ENCODE measurements at regions not wholly inside any gene's neighbourhood (a gene's known extent, or its start where the extent isn't known, plus 50 kb on each side); places are given as distances from the start of the nearest gene placed in this dataset.

GRCh38 chr12:67486671-67487070 lies 161.9 kb upstream of the DYRK2 start:
- no peak for TF ChIP-seq CTCF (IDR thresholded peaks at IDR 0.05)

- no peak for TF ChIP-seq CTCF (IDR thresholded peaks at IDR 0.05)
Observed at GRCh38 chr12:67489007-67489406, 159.5 kb upstream of the DYRK2 start.

GRCh38 chr12:67496581-67496980 lies 152.0 kb upstream of the DYRK2 start:
- no peak for TF ChIP-seq CTCF (IDR thresholded peaks at IDR 0.05)

GRCh38 chr12:67498991-67499390 lies 149.6 kb upstream of the DYRK2 start:
- TF ChIP-seq CTCF (IDR thresholded peaks at IDR 0.05), result no peak

GRCh38 chr12:67501362-67501761 lies 147.2 kb upstream of the DYRK2 start:
- no peak for TF ChIP-seq CTCF (IDR thresholded peaks at IDR 0.05)

GRCh38 chr12:67504026-67504425 lies 144.5 kb upstream of the DYRK2 start:
- TF ChIP-seq CTCF (IDR thresholded peaks at IDR 0.05), result no peak

GRCh38 chr12:67506739-67507138 lies 141.8 kb upstream of the DYRK2 start:
- TF ChIP-seq CTCF (IDR thresholded peaks at IDR 0.05), result no peak

GRCh38 chr12:67508830-67509229 lies 139.7 kb upstream of the DYRK2 start:
- no peak for TF ChIP-seq CTCF (IDR thresholded peaks at IDR 0.05)
